Stimulated activated CD4-positive, alpha-beta T cell treated with anti-CD3 and anti-CD28 coated beads, Interleukin-2, amount 100 ng/mL, for 48 hours (primary cell): ENCODE measurements at regions not wholly inside any gene's neighbourhood (a gene's known extent, or its start where the extent isn't known, plus 50 kb on each side); places are given as distances from the start of the nearest gene placed in this dataset.

Source experiments
- DNase-seq, 2 donors: peaks; one replicate each; pipeline ENCODE4 v3.0.0-alpha.2; 2020

DNA sequence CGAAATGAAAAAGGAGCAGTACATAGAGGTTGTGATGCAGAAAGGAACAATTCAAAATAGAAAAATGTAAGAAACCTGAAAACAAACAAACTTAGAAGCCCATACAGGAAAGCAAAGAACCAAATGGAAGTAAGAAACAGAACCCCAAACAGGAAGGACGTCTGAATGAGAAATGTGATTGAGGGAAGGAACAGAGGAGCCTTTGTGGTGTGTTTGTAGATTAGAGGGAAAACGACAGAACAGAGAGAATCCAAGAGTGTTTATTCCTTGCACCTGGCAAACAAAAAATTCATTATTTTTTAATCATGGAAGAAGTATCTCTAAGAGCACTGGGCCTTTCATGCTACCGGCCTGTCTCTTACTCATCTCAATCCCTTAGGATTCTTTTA is 67.8 kb upstream of the ZSWIM6 start:
- DNase-seq: no peak

DNA sequence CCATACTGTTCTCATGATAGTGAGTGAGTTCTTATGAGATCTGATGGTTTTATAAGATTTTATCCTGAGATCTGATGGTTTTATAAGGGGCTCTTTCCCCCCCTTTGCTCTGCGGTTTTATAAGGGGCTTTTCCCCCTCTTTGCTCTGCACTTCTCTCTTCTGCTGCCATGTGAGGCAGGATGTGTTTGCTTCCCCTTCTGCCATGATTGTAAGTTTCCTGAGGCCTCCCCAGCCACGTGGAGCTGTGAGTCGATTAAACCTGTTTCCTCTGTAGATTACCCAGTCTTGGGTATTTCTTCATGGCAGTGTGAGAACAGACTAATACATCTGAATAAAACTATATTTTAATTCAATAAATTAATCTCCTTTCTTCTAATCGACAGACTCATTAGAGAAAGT is 64.9 kb upstream of the ZSWIM6 start:
- DNase-seq: no peak

DNA sequence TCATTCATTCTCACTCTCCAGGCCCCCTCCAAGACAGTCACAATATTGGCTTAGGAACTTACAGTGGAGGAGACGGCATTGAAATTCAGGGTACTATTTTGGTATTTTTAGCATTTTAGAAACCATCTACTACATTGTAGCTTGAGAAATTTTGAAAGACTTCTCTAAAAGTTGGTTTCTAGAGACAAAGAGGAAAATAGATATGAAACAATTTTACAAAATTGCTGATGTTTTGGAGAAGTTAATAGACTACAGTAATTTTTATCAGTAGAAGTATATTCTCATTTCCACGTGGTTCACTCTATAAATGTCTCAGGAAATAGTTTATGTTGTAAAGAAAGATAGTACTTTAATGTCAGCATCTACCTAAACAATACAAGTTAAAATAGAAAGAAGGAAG is 63.2 kb upstream of the ZSWIM6 start:
- DNase-seq: no peak

DNA sequence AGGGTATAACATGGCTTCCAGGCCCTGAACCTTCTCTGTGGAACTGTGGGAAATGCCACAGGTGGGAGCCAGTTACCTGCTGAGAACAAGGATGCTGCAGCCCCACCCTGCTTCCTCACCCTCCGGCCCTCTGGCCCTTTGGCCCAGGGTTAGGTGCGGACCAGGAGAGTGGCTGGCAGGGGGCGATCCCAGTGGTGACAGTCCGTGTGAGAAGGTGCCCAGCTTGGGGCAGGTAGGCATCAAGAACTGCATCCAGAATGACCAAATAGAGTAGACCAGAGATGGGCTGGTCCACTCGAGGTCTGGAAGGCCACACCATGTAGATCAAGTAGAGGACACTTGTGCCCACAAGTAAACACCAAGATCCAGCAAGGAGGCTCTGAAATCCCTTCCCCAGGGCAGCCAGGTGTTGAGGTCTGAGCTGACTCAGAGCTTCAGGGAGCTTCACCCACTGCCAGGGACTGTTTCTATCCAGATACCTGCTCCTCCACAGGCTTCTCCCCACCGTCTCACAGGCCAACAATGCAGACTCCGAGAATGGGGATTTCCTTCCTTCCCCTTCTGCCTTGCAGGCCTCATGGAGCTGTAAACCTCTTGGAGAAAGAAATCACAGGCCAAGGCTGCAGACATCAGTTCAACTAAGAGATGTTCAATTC is 61.4 kb upstream of the ZSWIM6 start:
- DNase-seq: no peak

DNA sequence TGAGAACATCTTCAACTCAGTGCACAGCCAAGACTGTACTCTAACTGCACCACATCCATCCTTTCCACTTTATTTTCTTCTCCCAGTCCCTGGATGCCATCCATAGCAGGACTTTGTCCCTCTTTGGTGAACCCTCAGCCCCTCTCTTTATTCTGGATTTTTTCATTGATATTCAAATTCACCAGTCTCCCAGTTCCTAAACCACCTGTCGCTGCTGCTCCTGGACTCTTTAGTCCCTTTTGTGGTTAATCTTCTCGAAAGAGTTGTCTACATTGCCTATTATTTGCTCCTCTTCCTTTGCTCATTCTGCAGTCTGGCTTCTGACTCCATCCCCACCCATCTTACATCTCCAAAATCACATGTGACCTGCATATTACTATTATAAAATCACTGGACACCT is 59.4 kb upstream of the ZSWIM6 start:
- DNase-seq: no peak

DNA sequence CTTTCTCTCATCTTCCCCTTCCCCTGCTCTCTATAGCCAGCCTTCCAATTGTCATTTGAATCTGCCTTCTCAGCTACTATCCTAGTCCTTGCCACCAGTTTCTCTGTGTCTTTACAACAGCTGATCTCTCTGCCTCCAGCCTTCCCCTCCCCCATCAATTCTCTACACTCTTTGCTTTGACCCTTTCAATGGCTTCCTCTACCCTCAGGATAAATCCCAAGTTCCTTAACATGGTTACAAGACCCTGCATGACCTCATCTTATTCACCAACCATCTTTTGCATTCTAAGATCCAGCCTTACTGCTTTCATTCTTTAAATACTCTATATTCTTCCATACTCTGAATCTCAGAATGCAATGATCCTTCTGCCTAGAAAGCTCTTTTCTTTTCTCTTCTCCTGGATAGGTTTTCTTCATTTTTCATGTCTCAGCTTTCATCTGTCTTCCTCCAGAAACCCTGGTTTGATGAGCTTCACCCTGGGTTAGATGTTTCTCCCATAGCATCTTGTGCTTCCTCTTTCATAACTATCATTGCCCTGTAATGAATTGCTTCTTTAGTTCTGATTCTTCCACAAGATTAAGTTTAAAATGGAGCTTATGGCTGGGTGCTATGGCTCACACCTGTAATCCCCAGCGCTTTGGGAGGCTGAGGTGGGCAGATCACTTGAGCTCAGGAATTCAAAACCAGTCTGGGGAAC is 58.6 kb upstream of the ZSWIM6 start:
- DNase-seq: no peak

DNA sequence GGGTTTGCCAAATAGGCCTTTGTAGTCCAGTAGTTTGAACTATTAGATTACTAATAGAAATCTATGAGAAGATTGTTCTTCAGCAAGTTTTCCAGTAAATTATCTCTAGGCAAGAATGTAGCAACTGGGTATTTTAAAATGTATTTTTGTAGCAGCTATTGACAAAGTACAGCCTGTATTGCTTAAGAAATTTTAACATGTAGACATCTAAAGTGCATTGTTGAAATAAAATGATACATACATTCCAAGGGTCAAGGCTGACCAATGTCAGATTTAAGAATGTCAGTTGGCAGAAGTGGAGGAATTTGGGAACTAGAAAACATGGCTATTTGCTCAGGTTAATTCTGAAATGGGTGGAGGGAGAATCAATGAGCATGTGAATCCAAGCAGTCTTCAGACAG is 57.5 kb upstream of the ZSWIM6 start:
- no peak for DNase-seq

DNA sequence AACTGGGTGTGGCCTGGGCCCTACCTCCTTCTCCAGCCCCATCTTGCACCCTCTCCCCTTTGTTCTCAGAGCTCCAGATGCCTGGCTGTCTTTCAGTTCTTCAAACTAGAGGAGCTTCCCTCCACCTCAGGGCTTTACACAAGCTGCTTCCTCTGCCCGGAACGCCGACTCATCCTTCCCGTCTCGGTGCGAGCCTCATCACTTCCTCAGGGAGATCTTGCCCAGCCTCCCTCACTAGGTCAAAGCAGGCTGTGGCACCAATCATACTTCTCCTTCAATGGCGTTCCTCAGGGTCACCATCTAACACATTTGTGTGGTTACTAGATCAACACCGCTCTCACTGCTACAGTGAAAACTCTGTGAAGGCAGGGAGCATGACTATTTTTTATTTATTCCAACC is 56.2 kb upstream of the ZSWIM6 start:
- DNase-seq: peak in 1 of 2 donors; percentile 29

DNA sequence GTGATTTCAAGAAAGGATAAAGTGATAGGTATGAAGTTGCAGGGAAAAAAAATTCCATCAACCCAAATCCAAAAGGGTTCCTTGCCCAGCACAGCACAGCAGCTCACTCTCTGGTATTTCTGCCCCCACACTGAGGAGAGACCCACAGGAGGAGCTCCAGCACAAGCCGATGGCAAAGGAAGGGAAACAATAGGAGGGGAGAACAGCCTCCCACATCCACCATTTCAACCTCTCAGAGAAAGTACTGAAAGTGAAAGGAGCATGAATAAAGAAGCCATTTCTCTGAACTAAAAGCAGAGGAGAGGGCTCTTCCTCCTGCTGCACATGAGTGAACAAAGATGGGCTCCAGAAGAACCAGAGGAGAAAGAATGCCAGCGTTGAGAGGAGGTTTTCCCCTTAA is 54.9 kb upstream of the ZSWIM6 start:
- no peak for DNase-seq

DNA sequence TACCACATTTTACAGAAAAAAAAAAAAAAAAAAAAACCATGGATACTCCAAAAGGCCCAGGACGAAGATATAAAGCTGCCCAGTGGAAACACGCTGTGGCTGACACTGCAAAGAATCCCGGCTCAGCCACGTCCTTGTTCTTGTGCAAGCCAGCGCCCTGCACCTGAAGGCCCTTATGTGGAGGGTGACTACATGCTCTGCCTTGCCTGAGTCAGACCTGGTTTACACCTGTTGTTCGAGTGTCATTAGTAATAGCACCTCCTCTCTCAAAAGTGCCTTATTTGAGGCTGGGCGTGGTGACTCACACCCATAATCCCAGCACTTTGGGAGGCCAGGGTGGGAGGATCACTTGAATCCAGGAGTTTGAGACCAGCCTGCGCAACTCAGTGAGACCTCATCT is 54.3 kb upstream of the ZSWIM6 start:
- no peak for DNase-seq

DNA sequence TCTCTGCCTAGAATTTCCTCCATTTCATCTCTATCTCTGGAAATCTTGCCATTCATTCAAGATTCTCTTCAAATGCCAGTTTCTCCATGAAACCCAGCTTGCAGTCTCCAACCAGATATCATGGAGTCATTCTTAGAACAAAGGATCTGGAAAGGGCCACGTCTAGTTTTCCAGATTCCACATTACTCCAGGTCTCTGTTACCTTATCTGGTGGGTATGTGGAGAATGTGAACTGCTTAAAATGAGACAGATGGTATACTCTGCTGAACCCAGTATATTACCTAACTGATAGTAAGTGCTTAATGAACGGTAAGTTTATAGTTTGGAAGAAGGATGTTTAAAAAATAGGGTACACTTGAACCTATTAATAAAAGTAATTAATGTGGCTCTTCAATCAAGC is 52.3 kb upstream of the ZSWIM6 start:
- no peak for DNase-seq

DNA sequence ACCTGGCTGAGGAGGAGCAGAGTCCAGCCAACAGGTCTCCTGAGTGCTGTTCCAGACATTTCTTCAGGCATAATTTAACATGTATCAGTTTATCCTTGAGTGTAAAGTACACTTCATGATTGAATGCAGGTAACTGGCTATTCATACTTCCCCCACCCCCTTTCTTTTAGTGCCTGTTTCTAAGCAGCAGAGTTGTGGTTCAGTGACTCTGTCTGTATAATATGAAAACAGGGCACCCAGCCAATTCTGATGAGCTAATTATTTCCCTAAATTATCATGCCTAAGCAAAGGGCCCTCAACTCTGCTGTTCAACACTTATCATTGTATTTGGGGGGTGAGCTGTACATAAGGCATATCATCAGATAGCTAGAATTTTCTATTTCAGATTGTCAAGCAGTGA is 51.9 kb upstream of the ZSWIM6 start:
- DNase-seq: peak in 1 of 2 donors; percentile 15

DNA sequence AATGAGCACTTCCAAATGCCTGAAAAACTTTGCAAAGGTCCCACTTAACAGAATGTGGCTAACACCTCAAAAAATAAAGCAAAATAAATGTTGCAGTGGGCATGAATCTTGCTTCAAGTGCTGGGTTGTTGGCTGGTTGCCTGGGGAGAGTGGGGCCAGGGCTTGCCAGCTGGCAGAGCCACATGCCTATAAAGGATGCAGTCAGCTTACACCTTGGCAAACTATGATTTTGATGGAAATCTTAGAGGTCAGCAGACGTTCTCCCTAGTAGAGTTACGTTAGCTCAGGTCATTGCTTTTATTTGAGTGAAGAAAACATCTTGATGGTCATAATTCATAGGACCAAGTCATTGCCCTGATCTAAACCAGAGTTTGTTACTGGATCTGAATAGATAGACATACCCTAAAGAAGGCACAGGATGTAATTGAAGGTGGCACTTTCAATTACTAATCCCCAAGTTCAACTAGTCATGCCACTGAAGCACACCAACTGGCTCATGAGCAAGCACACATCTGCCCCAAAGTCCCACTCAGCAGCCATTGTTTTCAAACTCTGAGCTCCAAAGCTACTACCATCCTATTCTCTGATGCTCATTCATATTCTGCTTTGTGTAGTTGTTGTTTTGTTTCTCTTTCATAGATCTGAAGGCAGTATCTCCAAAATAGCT is 51.2 kb upstream of the ZSWIM6 start:
- no peak for DNase-seq

DNA sequence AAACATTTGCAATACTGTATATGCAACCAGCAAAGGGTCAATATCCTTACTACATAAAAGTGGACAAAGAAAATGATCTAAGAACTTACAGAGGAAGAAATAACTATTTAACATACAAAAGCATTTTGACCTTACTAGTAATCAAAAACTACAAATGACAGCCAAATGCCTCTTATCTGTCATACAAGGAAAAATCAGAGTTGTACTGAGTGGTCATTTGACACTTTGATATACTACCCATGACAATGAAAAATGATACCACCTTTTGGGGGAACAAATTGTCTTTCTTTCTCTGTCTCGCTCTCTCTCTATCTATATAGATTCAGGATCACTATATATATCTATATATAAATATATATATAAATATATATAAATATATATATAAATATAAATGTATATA is 50.4 kb upstream of the ZSWIM6 start:
- no peak for DNase-seq
